Testis (tissue), 2 donors: ENCODE measurements at regions not wholly inside any gene's neighbourhood (a gene's known extent, or its start where the extent isn't known, plus 50 kb on each side); places are given as distances from the start of the nearest gene placed in this dataset.

Source experiments
- DNase-seq: peaks from one replicate; pipeline ENCODE4 v3.0.0-alpha.2; 2019
- H3K27ac ChIP-seq, 2 donors: fragments of 200-600 bp; sonication (generic); one replicate each; pipeline ENCODE4 v1.5.1; 2019
- H3K27me3 ChIP-seq: fragments of 200-600 bp; sonication (generic); one replicate; pipeline ENCODE4 v1.5.1; 2019
- H3K36me3 ChIP-seq: fragments of 200-600 bp; sonication (generic); one replicate; pipeline ENCODE4 v1.5.1; 2017; ENCODE audit warnings: low read depth; ENCODE audit errors: missing control alignments
- H3K4me1 ChIP-seq: fragments of 200-600 bp; sonication (generic); one replicate; pipeline ENCODE4 v1.5.1; 2019
- H3K4me3 ChIP-seq, 2 donors: fragments of 200-600 bp; sonication (generic); one replicate each; pipeline ENCODE4 v1.5.1; 2017 to 2019
- H3K9me3 ChIP-seq: fragments of 200-600 bp; sonication (generic); one replicate; pipeline ENCODE4 v1.5.1; 2017
- POLR2A ChIP-seq: fragments of 450-650 bp; IDR thresholded peaks from one replicate; pipeline ENCODE4 v1.6.1; 2017; ENCODE audit warnings: antibody characterized with exemption, mild to moderate bottlenecking, moderate library complexity
- WGBS, 2 donors: methylation state at CpG; one replicate each; pipeline ENCODE4 v1.1.5; 2018; 5-methylcytosine and 5-hydroxymethylcytosine counted together
- intact Hi-C: fragments of 100-400 bp; cut with DNase I; formaldehyde crosslinking; loops from one replicate; pipeline ENCODE4 v1.15.1; 2023; ENCODE audit warnings: low total_unique reads
- TF ChIP-seq, protein P1 (sequence below), 3 experiments: fragments of 450-650 bp in 2 of 3; fragments of 200-600 bp in 1 of 3; sonication (generic) in 1 of 3; IDR thresholded peaks; one replicate each; pipeline ENCODE4 v1.5.1; 2016 to 2019; ENCODE audit warnings: antibody characterized with exemption in 3 of 3, mild to moderate bottlenecking in 2 of 3, moderate library complexity in 1 of 3

DNA sequence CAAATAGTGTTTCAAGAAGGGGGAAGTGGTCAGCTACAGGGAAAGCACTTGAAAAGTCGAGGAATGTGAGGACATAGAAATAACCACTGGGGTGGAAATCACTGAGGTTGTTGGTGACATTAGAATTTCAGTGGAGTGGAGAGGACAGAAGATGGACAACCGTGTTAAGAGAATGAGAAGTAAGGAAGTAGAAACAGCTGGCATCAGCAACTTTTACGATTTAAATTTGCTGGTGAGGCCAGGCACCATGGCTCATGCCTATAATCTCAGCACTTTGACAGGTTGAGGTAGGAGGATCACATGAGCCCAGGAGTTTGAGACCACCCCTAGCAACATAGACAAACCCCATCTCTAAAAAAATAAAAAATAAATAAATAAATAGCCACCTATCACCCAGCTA lies 83.2 kb upstream of the PSMD7 start:
- intact Hi-C loops = no loop called here
- Histone ChIP-seq H3K9me3 (no peaks in the 10 kb centered on the region), H3K27me3 (no peaks in the 10 kb centered on the region), H3K4me3 (no peak overlapping the region), H3K36me3 (no peaks in the 10 kb centered on the region), H3K27ac (no peak overlapping the region), H3K4me1 (no peaks in the 10 kb centered on the region)
- WGBS, 2 donors = 78 to 84% methylated on average over 3 of the region's 3 CpGs
- TF ChIP-seq, protein P1, sequence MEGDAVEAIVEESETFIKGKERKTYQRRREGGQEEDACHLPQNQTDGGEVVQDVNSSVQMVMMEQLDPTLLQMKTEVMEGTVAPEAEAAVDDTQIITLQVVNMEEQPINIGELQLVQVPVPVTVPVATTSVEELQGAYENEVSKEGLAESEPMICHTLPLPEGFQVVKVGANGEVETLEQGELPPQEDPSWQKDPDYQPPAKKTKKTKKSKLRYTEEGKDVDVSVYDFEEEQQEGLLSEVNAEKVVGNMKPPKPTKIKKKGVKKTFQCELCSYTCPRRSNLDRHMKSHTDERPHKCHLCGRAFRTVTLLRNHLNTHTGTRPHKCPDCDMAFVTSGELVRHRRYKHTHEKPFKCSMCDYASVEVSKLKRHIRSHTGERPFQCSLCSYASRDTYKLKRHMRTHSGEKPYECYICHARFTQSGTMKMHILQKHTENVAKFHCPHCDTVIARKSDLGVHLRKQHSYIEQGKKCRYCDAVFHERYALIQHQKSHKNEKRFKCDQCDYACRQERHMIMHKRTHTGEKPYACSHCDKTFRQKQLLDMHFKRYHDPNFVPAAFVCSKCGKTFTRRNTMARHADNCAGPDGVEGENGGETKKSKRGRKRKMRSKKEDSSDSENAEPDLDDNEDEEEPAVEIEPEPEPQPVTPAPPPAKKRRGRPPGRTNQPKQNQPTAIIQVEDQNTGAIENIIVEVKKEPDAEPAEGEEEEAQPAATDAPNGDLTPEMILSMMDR (IDR thresholded peaks at IDR 0.05) = no peak
- no peak for TF ChIP-seq POLR2A
- no peak for DNase-seq

DNA sequence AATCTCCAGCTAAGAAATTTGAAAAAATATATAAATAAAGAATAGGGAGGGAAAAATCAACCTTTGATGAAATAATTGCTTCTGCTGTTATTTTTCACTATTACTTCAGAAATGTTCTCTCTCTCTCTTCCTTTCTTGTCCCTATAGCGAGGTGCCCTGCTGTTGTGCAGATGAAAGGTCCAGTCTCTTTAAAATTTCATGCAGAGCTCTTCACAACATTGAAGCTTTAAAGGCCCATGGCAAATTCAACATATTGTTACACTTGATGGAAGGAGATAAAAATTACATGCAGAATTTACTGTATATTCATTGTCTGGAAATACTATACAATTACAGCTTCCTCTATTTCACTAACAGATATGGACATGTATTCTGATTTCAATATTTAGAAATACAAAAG lies 86.4 kb upstream of the PSMD7 start:
- DNase-seq = no peak
- Histone ChIP-seq H3K4me3 (no peak overlapping the region), H3K4me1 (no peaks in the 10 kb centered on the region), H3K27me3 (no peaks in the 10 kb centered on the region), H3K9me3 (no peaks in the 10 kb centered on the region), H3K36me3 (no peaks in the 10 kb centered on the region), H3K27ac (no peak overlapping the region)
- 96 to 98% methylated on average over 1 of the region's 1 CpG for WGBS, 2 donors
- no peak for TF ChIP-seq POLR2A
- TF ChIP-seq, protein P1 (IDR thresholded peaks at IDR 0.05) = no peak
- intact Hi-C loops = no loop called here

DNA sequence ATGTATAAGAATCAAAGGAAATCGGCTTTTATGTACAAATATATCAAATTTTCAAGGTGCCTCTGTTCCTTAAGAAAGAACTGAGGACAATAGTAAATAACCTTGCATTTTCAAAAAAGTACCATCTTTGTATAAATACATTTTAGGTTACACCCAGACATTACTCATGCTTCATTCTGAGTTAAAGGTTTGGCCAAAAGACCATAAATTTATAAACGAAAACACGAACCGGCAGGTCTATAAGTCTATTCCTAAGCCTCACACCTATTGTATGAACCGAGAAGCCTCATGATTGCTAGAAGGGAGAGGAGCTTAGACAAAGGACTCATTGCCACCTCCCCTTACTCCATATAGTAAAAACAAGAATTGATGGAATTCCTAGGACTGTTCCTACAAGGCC lies 94.6 kb upstream of the PSMD7 start:
- H3K27ac ChIP-seq = no peak overlapping the region
- H3K9me3 ChIP-seq = no peaks in the 10 kb centered on the region
- H3K36me3 ChIP-seq = no peaks in the 10 kb centered on the region
- no peaks in the 10 kb centered on the region for H3K4me1 ChIP-seq
- no peak for TF ChIP-seq POLR2A
- TF ChIP-seq, protein P1 (IDR thresholded peaks at IDR 0.05) = no peak
- H3K27me3 ChIP-seq = no peaks in the 10 kb centered on the region
- no peak for DNase-seq
- intact Hi-C loops = no loop called here
- no peak overlapping the region for H3K4me3 ChIP-seq
- WGBS, 2 donors = 88% methylated on average over 5 of the region's 5 CpGs

DNA sequence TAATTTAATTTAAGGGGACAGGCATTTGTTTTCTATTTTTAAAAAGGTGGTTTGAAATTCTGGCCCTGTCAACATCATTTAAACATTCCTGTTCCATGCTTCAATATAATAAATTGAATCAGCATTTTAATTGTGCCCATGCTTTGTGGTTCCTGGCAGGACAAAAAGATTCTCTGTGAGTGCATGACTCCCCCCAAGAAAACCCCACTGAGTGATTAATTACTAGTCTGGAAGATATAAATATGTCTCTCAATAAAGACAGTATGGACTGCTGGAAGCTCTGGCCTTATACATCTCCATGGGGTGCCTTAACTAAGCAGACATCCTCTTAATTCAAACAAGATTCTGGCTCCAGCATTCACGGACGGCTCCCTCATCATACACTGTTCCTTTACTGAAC lies 95.0 kb upstream of the PSMD7 start:
- TF ChIP-seq POLR2A = no peak
- TF ChIP-seq, protein P1 (IDR thresholded peaks at IDR 0.05) = no peak
- no peaks in the 10 kb centered on the region for H3K36me3 ChIP-seq
- H3K27ac ChIP-seq = no peak overlapping the region
- 85 to 88% methylated on average over 2 of the region's 2 CpGs for WGBS, 2 donors
- no peak overlapping the region for H3K4me3 ChIP-seq
- H3K27me3 ChIP-seq = no peaks in the 10 kb centered on the region
- intact Hi-C loops = no loop called here
- H3K9me3 ChIP-seq = no peaks in the 10 kb centered on the region
- H3K4me1 ChIP-seq = no peaks in the 10 kb centered on the region
- no peak for DNase-seq

DNA sequence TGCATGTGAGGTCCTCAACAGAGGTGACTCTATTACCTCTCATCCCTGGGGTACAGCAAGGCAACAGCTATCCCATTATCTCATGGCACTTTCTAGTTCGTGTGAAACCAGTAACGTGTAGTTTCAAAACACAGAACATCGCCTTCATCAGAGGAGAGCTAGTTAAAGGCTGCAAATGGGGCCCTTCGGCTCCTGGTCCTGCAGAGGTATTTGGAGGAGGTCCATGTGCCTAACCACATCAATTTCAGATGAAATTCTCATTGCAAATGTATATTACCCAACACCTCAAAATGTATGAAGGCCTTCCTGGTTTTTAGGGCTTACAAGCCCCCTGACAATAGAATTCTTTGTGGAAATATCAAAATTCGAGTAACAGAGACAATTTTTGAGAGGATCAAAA lies 95.7 kb upstream of the PSMD7 start:
- DNase-seq = no peak
- H3K27me3 ChIP-seq = no peaks in the 10 kb centered on the region
- TF ChIP-seq, protein P1 (IDR thresholded peaks at IDR 0.05) = no peak
- no peak for TF ChIP-seq POLR2A
- no peaks in the 10 kb centered on the region for H3K4me1 ChIP-seq
- no peaks in the 10 kb centered on the region for H3K36me3 ChIP-seq
- 89 to 93% methylated on average over 5 of the region's 5 CpGs for WGBS, 2 donors
- intact Hi-C loops = no loop called here
- H3K9me3 ChIP-seq = no peaks in the 10 kb centered on the region
- H3K4me3 ChIP-seq = no peak overlapping the region
- no peak overlapping the region for H3K27ac ChIP-seq
